ENCODE measurements at regions not wholly inside any gene's neighbourhood (a gene's known extent, or its start where the extent isn't known, plus 50 kb on each side); places are given as distances from the start of the nearest gene placed in this dataset.

GRCh38 chr11:113574171-113574570, 99.0 kb upstream of the DRD2 start:
- no peak for TF ChIP-seq JUN (IDR thresholded peaks at IDR 0.05; ENCODE audit: borderline replicate concordance, insufficient read depth, insufficient read length, low read depth)
- no peak for TF ChIP-seq POLR2AphosphoS5 (IDR thresholded peaks at IDR 0.05; ENCODE audit: insufficient read depth, low read depth, low read length)
- no peak for TF ChIP-seq CTCF (IDR thresholded peaks at IDR 0.05; ENCODE audit: extremely low read depth in 1 of 2, insufficient read depth in 1 of 2, low read depth in 1 of 2, low read length in 2 of 2)
- Histone ChIP-seq H3K27ac (ENCODE audit: insufficient read depth, low read depth, low read length) (no peak overlapping the region), H3K9ac (replicated peaks; ENCODE audit: extremely low read depth, insufficient read depth, low read length) (no peak overlapping the region), H3K9me1 (replicated peaks; ENCODE audit: control insufficient read depth, extremely low read depth, insufficient read depth, low read length) (no peaks in the 10 kb centered on the region), H3K4me3 (replicated peaks in 1 of 3; ENCODE audit: insufficient read depth in 1 of 3, low read depth in 1 of 3, low read length in 3 of 3) (no peak overlapping the region), H3K9me3 (replicated peaks; ENCODE audit: control insufficient read depth, insufficient read depth, low read length) (no peaks in the 10 kb centered on the region), H3K36me3 (ENCODE audit: control insufficient read depth in 2 of 2, extremely low read depth in 1 of 2, insufficient read depth in 2 of 2, low read length in 2 of 2) (no peaks in the 10 kb centered on the region), H3K27me3 (ENCODE audit: control insufficient read depth in 2 of 2, insufficient read depth in 2 of 2, low read length in 2 of 2) (no peaks in the 10 kb centered on the region), H3K79me2 (ENCODE audit: control insufficient read depth, insufficient read depth, low read length) (no peaks in the 10 kb centered on the region), H2AFZ (ENCODE audit: low read depth, low read length) (no peak overlapping the region), H4K20me1 (replicated peaks; ENCODE audit: control insufficient read depth, extremely low read depth, insufficient read depth, low read length) (no peaks in the 10 kb centered on the region), H3K4me1 (ENCODE audit: control insufficient read depth, extremely low read depth, insufficient read depth, low read length) (no peaks in the 10 kb centered on the region), H3K4me2 (ENCODE audit: insufficient read depth, low read length) (no peak overlapping the region)
- ChIA-PET POLR2A (no interaction called here), CTCF (no interaction called here)
- intact Hi-C loops (cut with micrococcal nuclease), result no loop called here
- DNase-seq (ENCODE audit: low read depth, low spot score) (no peak), FAIRE-seq (no peak)
- dilution Hi-C loops (cut with MboI; ENCODE audit: extremely low pct_ligation_motif_present, low sequenced_read_pairs), result no loop called here
- BruUV-seq (replicated peaks), result no TSS peak

GRCh38 chr11:113572136-113572735, 97.0 kb upstream of the DRD2 start:
- no peak for TF ChIP-seq POLR2AphosphoS5 (IDR thresholded peaks at IDR 0.05; ENCODE audit: insufficient read depth, low read depth, low read length)
- no peak for TF ChIP-seq EZH2 (IDR thresholded peaks at IDR 0.05; ENCODE audit: borderline replicate concordance, low read depth, low read length, severe bottlenecking)
- no peak for TF ChIP-seq GATA2 (IDR thresholded peaks at IDR 0.05; ENCODE audit: insufficient read depth, insufficient read length, low read depth, low read length)
- no peak for TF ChIP-seq MAX (IDR thresholded peaks at IDR 0.05; ENCODE audit: insufficient read depth, insufficient read length)
- no peak for TF ChIP-seq POLR2A (IDR thresholded peaks at IDR 0.05; ENCODE audit: low read depth, low read length)
- no peak for TF ChIP-seq JUN (IDR thresholded peaks at IDR 0.05; ENCODE audit: borderline replicate concordance, insufficient read depth, insufficient read length, low read depth)
- no peak for TF ChIP-seq CTCF (IDR thresholded peaks at IDR 0.05; ENCODE audit: extremely low read depth in 1 of 2, insufficient read depth in 1 of 2, low read depth in 1 of 2, low read length in 2 of 2)
- no peak for TF ChIP-seq MYC (IDR thresholded peaks at IDR 0.05; ENCODE audit: low read depth, low read length)
- TF ChIP-seq FOS (IDR thresholded peaks at IDR 0.05; ENCODE audit: borderline replicate concordance, insufficient read depth, low read length), result no peak
- FAIRE-seq, result no peak
- DNase-seq (ENCODE audit: low read depth, low spot score), result no peak
- Histone ChIP-seq H3K27ac (ENCODE audit: insufficient read depth, low read depth, low read length) (no peak overlapping the region), H4K20me1 (replicated peaks; ENCODE audit: control insufficient read depth, extremely low read depth, insufficient read depth, low read length) (no peaks in the 10 kb centered on the region), H3K36me3 (ENCODE audit: control insufficient read depth in 2 of 2, extremely low read depth in 1 of 2, insufficient read depth in 2 of 2, low read length in 2 of 2) (no peaks in the 10 kb centered on the region), H3K27me3 (ENCODE audit: control insufficient read depth in 2 of 2, insufficient read depth in 2 of 2, low read length in 2 of 2) (no peaks in the 10 kb centered on the region), H2AFZ (ENCODE audit: low read depth, low read length) (no peak overlapping the region), H3K4me3 (replicated peaks in 1 of 3; ENCODE audit: insufficient read depth in 1 of 3, low read depth in 1 of 3, low read length in 3 of 3) (no peak overlapping the region), H3K9ac (replicated peaks; ENCODE audit: extremely low read depth, insufficient read depth, low read length) (no peak overlapping the region), H3K9me1 (replicated peaks; ENCODE audit: control insufficient read depth, extremely low read depth, insufficient read depth, low read length) (no peaks in the 10 kb centered on the region), H3K4me2 (ENCODE audit: insufficient read depth, low read length) (no peak overlapping the region), H3K79me2 (ENCODE audit: control insufficient read depth, insufficient read depth, low read length) (no peaks in the 10 kb centered on the region), H3K4me1 (ENCODE audit: control insufficient read depth, extremely low read depth, insufficient read depth, low read length) (no peaks in the 10 kb centered on the region), H3K9me3 (replicated peaks; ENCODE audit: control insufficient read depth, insufficient read depth, low read length) (no peaks in the 10 kb centered on the region)
- intact Hi-C loops (cut with micrococcal nuclease), result no loop called here
- BruUV-seq (replicated peaks), result no TSS peak
- ChIA-PET POLR2A (interaction anchor here (0.5 kb wide), 1 partner anchor 250 kb away, joined by 5 read pairs; no protein-coding TSS in a partner anchor), CTCF (no interaction called here)
- dilution Hi-C loops (cut with MboI; ENCODE audit: extremely low pct_ligation_motif_present, low sequenced_read_pairs), result no loop called here

Measured in endothelial cell of umbilical vein (primary cell).